Caco-2 (cell line): ENCODE measurements at regions not wholly inside any gene's neighbourhood (a gene's known extent, or its start where the extent isn't known, plus 50 kb on each side); places are given as distances from the start of the nearest gene placed in this dataset.

Source experiments
- BruUV-seq: library from RNA; stranded (reverse); fragments of 400-500 nt; replicated peaks from 2 replicates; lab custom pipeline; 2021; lab: Mats Ljungman, UMichigan
- CTCF ChIA-PET: fragments of 300-600 bp; sonication (Branson Sonifier 250); formaldehyde crosslinking; loops from one replicate; lab custom pipeline; 2022; ENCODE audit warnings: antibody characterized with exemption; lab: Charles Lee
- POLR2A ChIA-PET: fragments of 300-600 bp; sonication (Branson Sonifier 250); formaldehyde crosslinking; loops from one replicate; lab custom pipeline; 2022; ENCODE audit warnings: antibody characterized with exemption; lab: Charles Lee
- DNase-seq, 2 experiments: peaks; one replicate each; pipeline versions ENCODE4 v3.0.0 to v3.0.0-alpha.2; 2020 to 2022
- H3K27me3 ChIP-seq: replicated peaks from 2 replicates; pipeline ENCODE4 v1.6.0; 2011; ENCODE audit warnings: low read length; ENCODE audit not compliant: control insufficient read depth, insufficient read depth
- H3K36me3 ChIP-seq: 2 replicates; pipeline ENCODE4 v1.5.1; 2011; ENCODE audit warnings: low read length; ENCODE audit not compliant: control insufficient read depth, insufficient read depth
- H3K4me1 ChIP-seq: fragments of 250-450 bp; sonication (Bioruptor Pico); 2 replicates; pipeline ENCODE4 v1.5.1; 2020; ENCODE audit warnings: mild to moderate bottlenecking
- H3K4me3 ChIP-seq: 2 replicates; pipeline ENCODE4 v1.5.1; 2011; ENCODE audit warnings: low read depth, mild to moderate bottlenecking, control low read depth, low read length
- H3K9me3 ChIP-seq: fragments of 250-450 bp; sonication (Bioruptor Pico); 2 replicates; pipeline ENCODE4 v1.5.1; 2020; ENCODE audit warnings: mild to moderate bottlenecking, moderate library complexity
- H3K27ac Mint-ChIP-seq: one replicate; pipeline ENCODE4 v1.8.0; 2022; ENCODE audit warnings: mixed read lengths; ENCODE audit not compliant: unreplicated experiment
- H3K27me3 Mint-ChIP-seq: one replicate; pipeline ENCODE4 v1.8.0; 2022; ENCODE audit warnings: mixed read lengths; ENCODE audit not compliant: insufficient read depth, unreplicated experiment
- H3K36me3 Mint-ChIP-seq: one replicate; pipeline ENCODE4 v1.8.0; 2022; ENCODE audit warnings: mild to moderate bottlenecking, mixed read lengths; ENCODE audit not compliant: insufficient read depth, unreplicated experiment
- H3K4me1 Mint-ChIP-seq: one replicate; pipeline ENCODE4 v1.8.0; 2022; ENCODE audit warnings: low read depth, mixed read lengths; ENCODE audit not compliant: unreplicated experiment
- H3K4me3 Mint-ChIP-seq: one replicate; pipeline ENCODE4 v1.8.0; 2022; ENCODE audit warnings: mild to moderate bottlenecking, moderate library complexity, mixed read lengths; ENCODE audit not compliant: unreplicated experiment
- H3K9me3 Mint-ChIP-seq: one replicate; pipeline ENCODE4 v1.8.0; 2022; ENCODE audit warnings: mixed read lengths; ENCODE audit not compliant: unreplicated experiment
- CTCF ChIP-seq, 2 experiments: fragments of 200-600 bp in 1 of 2; IDR thresholded peaks; 1 replicate in 1 of 2; 2 replicates in 1 of 2; pipeline versions ENCODE4 v1.5.1 to v1.8.0; 2011 to 2022; ENCODE audit warnings: antibody characterized with exemption in 1 of 2, control low read depth in 1 of 2, inconsistent platforms in 1 of 2, low read depth in 1 of 2, low read length in 1 of 2, mild to moderate bottlenecking in 1 of 2, moderate library complexity in 1 of 2; ENCODE audit not compliant: insufficient read depth in 1 of 2, severe bottlenecking in 1 of 2, unreplicated experiment in 1 of 2
- intact Hi-C: fragments of 100-400 bp; cut with micrococcal nuclease; formaldehyde crosslinking; loops from one replicate; pipeline ENCODE4 v1.10.0; 2022; ENCODE audit not compliant: unreplicated experiment

GRCh38 chr22:48407256-48407955, 1420.3 kb downstream of the BRD1 start:
- H3K27me3 Mint-ChIP-seq = peaks cover 17% of the 10 kb centered on the region
- no peak for DNase-seq
- Histone ChIP-seq H3K36me3 (no peaks in the 10 kb centered on the region), H3K4me3 (no peak overlapping the region), H3K9me3 (no peaks in the 10 kb centered on the region), H3K4me1 (no peaks in the 10 kb centered on the region), H3K27me3 (no peaks in the 10 kb centered on the region)
- intact Hi-C loops = no loop called here
- no peak for TF ChIP-seq CTCF (IDR thresholded peaks at IDR 0.05; ENCODE audit: insufficient read depth in 1 of 2, low read depth in 1 of 2, low read length in 1 of 2, severe bottlenecking in 1 of 2, unreplicated experiment in 1 of 2)
- ChIA-PET POLR2A (no interaction called here), CTCF (no interaction called here)
- no peak overlapping the region for H3K27ac Mint-ChIP-seq
- no peaks in the 10 kb centered on the region for H3K36me3 Mint-ChIP-seq
- H3K4me1 Mint-ChIP-seq = no peaks in the 10 kb centered on the region
- H3K9me3 Mint-ChIP-seq = no peaks in the 10 kb centered on the region
- BruUV-seq = no TSS peak
- H3K4me3 Mint-ChIP-seq = no peak overlapping the region

GRCh38 chr22:48406161-48406560, 1421.5 kb downstream of the BRD1 start:
- no peak overlapping the region for H3K27ac Mint-ChIP-seq
- peaks cover 21% of the 10 kb centered on the region for H3K27me3 Mint-ChIP-seq
- CTCF ChIA-PET = no interaction called here

GRCh38 chr22:48405741-48406140, 1421.9 kb downstream of the BRD1 start:
- H3K4me1 ChIP-seq = no peaks in the 10 kb centered on the region
- H3K9me3 ChIP-seq = no peaks in the 10 kb centered on the region
- H3K27me3 ChIP-seq = no peaks in the 10 kb centered on the region
- Mint-ChIP-seq H3K27me3 (peaks cover 22% of the 10 kb centered on the region), H3K9me3 (no peaks in the 10 kb centered on the region), H3K27ac (no peak overlapping the region), H3K4me3 (no peak overlapping the region), H3K4me1 (no peaks in the 10 kb centered on the region), H3K36me3 (no peaks in the 10 kb centered on the region)
- ChIA-PET POLR2A (no interaction called here), CTCF (no interaction called here)
- intact Hi-C loops = no loop called here
- no peak for TF ChIP-seq CTCF (IDR thresholded peaks at IDR 0.05; ENCODE audit: insufficient read depth in 1 of 2, low read depth in 1 of 2, low read length in 1 of 2, severe bottlenecking in 1 of 2, unreplicated experiment in 1 of 2)
- no peak overlapping the region for H3K4me3 ChIP-seq
- no TSS peak for BruUV-seq
- no peaks in the 10 kb centered on the region for H3K36me3 ChIP-seq
- DNase-seq = no peak

More at GRCh38 chr22:48406161-48406560, 1421.5 kb downstream of the BRD1 start:
- POLR2A ChIA-PET = no interaction called here
- no peak for DNase-seq
- no TSS peak for BruUV-seq
- Histone ChIP-seq H3K36me3 (no peaks in the 10 kb centered on the region), H3K9me3 (no peaks in the 10 kb centered on the region), H3K27me3 (no peaks in the 10 kb centered on the region), H3K4me1 (no peaks in the 10 kb centered on the region), H3K4me3 (no peak overlapping the region)
- intact Hi-C loops = no loop called here
- Mint-ChIP-seq H3K4me3 (no peak overlapping the region), H3K36me3 (no peaks in the 10 kb centered on the region), H3K9me3 (no peaks in the 10 kb centered on the region), H3K4me1 (no peaks in the 10 kb centered on the region)
- TF ChIP-seq CTCF (IDR thresholded peaks at IDR 0.05; ENCODE audit: insufficient read depth in 1 of 2, low read depth in 1 of 2, low read length in 1 of 2, severe bottlenecking in 1 of 2, unreplicated experiment in 1 of 2) = no peak
